Fibroblast of the aortic adventitia (primary cell): ENCODE measurements at regions not wholly inside any gene's neighbourhood (a gene's known extent, or its start where the extent isn't known, plus 50 kb on each side); places are given as distances from the start of the nearest gene placed in this dataset.

Experiments used
- DNase-seq: peaks from one replicate; pipeline ENCODE4 v3.0.0-alpha.2; 2010; ENCODE audit warnings: low read depth
- H3K4me3 ChIP-seq: 2 replicates; pipeline ENCODE4 v1.5.1; 2011; ENCODE audit warnings: low read depth, mild to moderate bottlenecking, control low read depth, low read length, moderate library complexity
- TF ChIP-seq, protein P1 (sequence below): IDR thresholded peaks from 2 replicates; pipeline ENCODE4 v1.5.1; 2011; ENCODE audit warnings: mild to moderate bottlenecking, low read length, control low read depth, inconsistent platforms; ENCODE audit not compliant: insufficient read depth

DNA sequence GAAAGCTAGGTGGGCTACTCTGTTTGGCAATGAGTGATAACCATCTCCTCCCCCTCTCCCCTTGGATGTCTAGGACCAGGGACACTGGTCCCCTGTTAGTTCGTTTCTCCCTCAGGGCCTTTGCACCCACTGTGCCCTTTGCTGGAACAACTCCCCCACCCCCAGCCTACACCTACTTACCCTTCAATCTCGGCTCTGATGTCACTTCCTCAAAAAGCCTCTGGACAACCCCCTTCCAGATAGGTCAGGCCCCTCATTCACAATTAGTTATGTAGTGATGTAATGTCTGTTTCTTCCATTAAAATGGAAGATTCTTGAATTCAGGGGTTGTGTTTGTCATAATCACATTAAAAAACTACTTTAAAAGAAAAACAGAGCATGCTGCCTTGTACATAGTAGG, 152.9 kb downstream of the SNX10 start:
- TF ChIP-seq, protein P1, sequence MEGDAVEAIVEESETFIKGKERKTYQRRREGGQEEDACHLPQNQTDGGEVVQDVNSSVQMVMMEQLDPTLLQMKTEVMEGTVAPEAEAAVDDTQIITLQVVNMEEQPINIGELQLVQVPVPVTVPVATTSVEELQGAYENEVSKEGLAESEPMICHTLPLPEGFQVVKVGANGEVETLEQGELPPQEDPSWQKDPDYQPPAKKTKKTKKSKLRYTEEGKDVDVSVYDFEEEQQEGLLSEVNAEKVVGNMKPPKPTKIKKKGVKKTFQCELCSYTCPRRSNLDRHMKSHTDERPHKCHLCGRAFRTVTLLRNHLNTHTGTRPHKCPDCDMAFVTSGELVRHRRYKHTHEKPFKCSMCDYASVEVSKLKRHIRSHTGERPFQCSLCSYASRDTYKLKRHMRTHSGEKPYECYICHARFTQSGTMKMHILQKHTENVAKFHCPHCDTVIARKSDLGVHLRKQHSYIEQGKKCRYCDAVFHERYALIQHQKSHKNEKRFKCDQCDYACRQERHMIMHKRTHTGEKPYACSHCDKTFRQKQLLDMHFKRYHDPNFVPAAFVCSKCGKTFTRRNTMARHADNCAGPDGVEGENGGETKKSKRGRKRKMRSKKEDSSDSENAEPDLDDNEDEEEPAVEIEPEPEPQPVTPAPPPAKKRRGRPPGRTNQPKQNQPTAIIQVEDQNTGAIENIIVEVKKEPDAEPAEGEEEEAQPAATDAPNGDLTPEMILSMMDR: no peak
- no peak for DNase-seq
- no peak overlapping the region for H3K4me3 ChIP-seq

DNA sequence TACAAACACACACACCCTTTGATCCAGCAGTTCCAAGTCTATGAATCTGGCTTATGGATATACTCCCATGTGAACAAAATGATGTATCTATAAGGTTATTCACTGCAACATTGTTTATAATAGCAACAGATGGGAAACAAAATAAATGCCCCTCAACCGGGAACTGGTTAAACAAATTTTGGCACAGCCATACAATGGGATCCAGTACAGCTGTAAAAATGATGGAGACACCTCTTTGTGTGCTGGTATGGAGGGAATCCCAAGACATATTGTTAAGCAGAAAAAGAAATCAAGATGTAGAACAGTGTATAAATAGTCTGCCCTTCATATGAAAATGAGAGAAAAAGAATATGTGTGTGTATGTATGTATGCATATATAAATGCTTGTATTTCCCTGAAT, 155.5 kb downstream of the SNX10 start:
- no peak for DNase-seq
- H3K4me3 ChIP-seq: no peak overlapping the region
- TF ChIP-seq, protein P1: no peak

DNA sequence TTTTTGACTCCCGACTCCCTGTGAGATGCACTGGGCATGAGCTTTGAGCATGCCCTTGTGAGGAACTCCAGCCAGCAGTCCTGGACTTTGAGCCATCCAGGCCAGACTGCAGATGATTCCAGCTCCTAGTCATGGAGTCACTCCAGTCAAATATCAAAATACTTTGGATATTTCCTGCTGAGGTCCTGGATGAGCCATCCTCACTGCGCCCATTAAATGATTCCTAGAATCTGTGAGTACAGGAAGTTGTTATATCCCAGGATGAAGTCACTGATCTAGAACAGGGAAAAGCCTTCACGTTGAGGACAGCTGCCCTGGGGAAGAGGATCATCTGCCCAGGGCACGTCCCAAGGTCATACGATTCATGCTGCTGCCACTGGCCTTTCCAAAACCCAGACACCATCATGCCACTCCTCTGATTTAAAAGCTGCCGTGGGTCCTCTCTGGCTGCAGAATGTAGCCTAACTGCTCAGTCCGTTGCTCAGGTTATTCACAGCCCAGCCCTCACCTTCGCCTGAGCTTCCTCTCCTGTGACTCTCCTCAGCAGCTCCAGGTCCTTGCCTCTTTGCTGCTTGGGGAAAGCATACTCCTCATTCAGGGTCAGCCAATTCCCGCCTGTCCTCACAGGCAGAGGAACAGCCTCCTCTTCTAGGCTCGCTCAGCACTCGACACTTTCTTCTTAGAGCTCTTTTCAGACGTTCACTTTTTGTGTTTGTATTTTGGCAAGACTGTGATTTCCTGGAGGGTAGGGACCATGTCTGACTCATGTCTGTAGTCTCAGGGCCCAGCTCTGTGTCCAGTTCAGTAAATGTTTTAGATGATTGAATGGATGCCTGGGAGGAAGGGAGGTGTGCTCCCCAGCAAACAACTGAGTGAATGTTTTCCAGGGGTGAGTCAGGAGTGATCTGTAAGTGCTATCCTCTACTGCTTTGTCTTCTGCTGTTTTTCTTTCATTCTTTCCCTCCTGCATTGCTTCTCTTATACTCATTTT, 157.8 kb downstream of the SNX10 start:
- peak; percentile 30 for DNase-seq
- TF ChIP-seq, protein P1: no peak
- no peak overlapping the region for H3K4me3 ChIP-seq

DNA sequence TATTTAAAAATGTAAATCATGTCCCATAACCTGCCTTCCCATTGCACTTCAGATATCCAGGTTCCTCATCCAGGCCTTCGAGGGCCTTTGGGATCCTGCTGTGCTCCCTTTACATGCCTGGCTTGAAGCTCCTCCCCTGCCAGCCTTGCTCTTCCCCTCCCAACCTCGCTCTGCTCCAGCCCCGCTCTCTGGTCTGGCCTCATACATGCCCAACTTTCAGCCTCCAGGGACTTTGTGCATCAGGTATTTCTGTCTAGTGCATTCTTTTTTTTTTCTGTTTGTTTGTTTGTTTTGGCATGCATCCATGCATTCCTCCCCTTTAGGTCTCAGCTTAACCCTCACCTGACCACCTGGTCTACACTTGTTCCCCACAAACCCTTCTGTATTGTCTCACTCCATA, 160.3 kb downstream of the SNX10 start:
- no peak for DNase-seq
- no peak overlapping the region for H3K4me3 ChIP-seq
- TF ChIP-seq, protein P1: no peak

DNA sequence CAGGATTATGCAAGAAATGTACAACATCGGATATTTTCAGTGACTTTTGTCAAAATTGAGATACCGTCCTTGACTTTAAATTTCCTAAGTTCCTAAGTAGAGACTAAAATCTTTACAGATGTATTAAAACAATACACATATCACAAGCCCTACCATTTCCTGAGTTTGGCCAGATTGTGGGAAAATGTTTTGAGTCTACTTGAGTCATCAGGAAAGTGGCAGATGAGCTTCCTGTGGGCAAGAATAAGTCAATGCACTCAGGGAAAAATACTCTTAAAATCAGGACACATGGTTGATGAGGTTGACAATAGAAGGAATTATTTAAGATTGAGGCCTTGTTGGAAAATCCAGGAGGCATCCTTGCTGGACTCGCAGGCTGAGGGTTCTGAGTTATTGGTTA, 162.5 kb downstream of the SNX10 start:
- no peak for DNase-seq
- TF ChIP-seq, protein P1: no peak
- no peak overlapping the region for H3K4me3 ChIP-seq

DNA sequence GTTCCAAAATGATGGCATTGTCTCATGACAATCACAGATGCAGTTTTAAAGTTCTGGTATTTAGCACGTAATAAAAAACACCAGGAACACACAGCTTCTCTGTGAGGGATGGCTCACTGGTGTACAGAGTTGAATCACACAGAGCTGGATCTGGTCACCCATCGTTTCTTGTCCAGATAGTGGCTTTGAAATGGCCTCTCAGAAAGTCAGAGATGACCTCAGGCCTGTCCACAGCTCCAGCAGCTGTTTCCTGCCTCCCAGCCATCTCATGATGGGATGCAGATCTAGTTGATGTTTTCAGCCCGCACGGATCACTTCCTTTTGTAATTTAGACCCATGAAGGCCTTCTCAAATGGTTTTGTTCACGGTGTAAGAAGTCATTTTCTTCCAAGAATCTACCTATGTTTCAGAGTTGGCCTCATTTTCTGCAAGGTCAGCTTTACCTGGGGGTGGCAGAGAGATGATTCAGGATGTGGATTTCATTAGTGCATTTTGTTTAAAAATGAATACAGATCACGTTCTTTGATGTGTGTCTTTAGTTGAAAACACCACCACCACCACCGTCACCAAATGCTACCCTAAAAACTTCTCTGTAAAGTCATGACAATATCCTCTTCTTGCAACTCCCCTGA, 166.2 kb downstream of the SNX10 start:
- peak; percentile 3 for DNase-seq
- TF ChIP-seq, protein P1: no peak
- H3K4me3 ChIP-seq: no peak overlapping the region
